ENCODE measurements at regions not wholly inside any gene's neighbourhood (a gene's known extent, or its start where the extent isn't known, plus 50 kb on each side); places are given as distances from the start of the nearest gene placed in this dataset.

- TF ChIP-seq ZNF510 (tag by site-specific recombination; IDR thresholded peaks at IDR 0.05; ENCODE audit: insufficient replicate concordance) (no peak), ZNF140 (tag by site-specific recombination; IDR thresholded peaks at IDR 0.05) (no peak), SALL2 (tag by site-specific recombination; IDR thresholded peaks at IDR 0.05; ENCODE audit: borderline replicate concordance) (no peak)
- TF ChIP-seq, protein P1, sequence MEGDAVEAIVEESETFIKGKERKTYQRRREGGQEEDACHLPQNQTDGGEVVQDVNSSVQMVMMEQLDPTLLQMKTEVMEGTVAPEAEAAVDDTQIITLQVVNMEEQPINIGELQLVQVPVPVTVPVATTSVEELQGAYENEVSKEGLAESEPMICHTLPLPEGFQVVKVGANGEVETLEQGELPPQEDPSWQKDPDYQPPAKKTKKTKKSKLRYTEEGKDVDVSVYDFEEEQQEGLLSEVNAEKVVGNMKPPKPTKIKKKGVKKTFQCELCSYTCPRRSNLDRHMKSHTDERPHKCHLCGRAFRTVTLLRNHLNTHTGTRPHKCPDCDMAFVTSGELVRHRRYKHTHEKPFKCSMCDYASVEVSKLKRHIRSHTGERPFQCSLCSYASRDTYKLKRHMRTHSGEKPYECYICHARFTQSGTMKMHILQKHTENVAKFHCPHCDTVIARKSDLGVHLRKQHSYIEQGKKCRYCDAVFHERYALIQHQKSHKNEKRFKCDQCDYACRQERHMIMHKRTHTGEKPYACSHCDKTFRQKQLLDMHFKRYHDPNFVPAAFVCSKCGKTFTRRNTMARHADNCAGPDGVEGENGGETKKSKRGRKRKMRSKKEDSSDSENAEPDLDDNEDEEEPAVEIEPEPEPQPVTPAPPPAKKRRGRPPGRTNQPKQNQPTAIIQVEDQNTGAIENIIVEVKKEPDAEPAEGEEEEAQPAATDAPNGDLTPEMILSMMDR (tag by site-specific recombination; IDR thresholded peaks at IDR 0.05) = no peak
Observed at GRCh38 chr12:30525171-30525570, 170.5 kb downstream of the IPO8 start.

All from HEK293 (cell line).